Naive thymus-derived CD8-positive, alpha-beta T cell (primary cell): ENCODE measurements at regions not wholly inside any gene's neighbourhood (a gene's known extent, or its start where the extent isn't known, plus 50 kb on each side); places are given as distances from the start of the nearest gene placed in this dataset.
A peak's percentile ranks its signal among the peaks of the same experiment; 100 is the strongest.

Experiments
- ATAC-seq, 2 donors: fragments of 150-1000 bp; cut with Tn5 transposase in 1 of 2; sonication (Bioruptor Pico), chemical (Tn5 transposase) in 1 of 2; 1 replicate in 1 of 2; 2 replicates in 1 of 2; pipeline ENCODE4 v1.10.0; 2021; ENCODE audit warnings: mild to moderate bottlenecking in 2 of 2, moderate library complexity in 2 of 2
- POLR2A ChIA-PET: fragments of 350-600 bp; sonication (Branson Sonifier 250); formaldehyde crosslinking; loops from one replicate; lab custom pipeline; 2021; ENCODE audit warnings: antibody characterized with exemption; lab: Charles Lee
- DNase-seq, 10 donors: peaks; one replicate each; pipeline versions ENCODE4 v3.0.0 to v3.0.0-alpha.2; 2020 to 2022
- H3K27ac Mint-ChIP-seq, 10 donors: one replicate each; pipeline ENCODE4 v1.8.0; 2020 to 2022; ENCODE audit warnings: mild to moderate bottlenecking in 10 of 10, mixed read lengths in 10 of 10, moderate library complexity in 4 of 10, inconsistent platforms in 1 of 10
- H3K27me3 Mint-ChIP-seq, 5 donors: one replicate each; pipeline ENCODE4 v1.8.0; 2021 to 2022; ENCODE audit warnings: mixed read lengths in 5 of 5
- H3K36me3 Mint-ChIP-seq, 3 donors: one replicate each; pipeline ENCODE4 v1.8.0; 2020 to 2022; ENCODE audit warnings: mixed read lengths in 3 of 3, mild to moderate bottlenecking in 2 of 3, inconsistent platforms in 1 of 3
- H3K4me1 Mint-ChIP-seq, 4 donors: one replicate each; pipeline ENCODE4 v1.8.0; 2021 to 2022; ENCODE audit warnings: mixed read lengths in 4 of 4
- H3K4me3 Mint-ChIP-seq, 10 donors: one replicate each; pipeline ENCODE4 v1.8.0; 2020 to 2022; ENCODE audit warnings: mild to moderate bottlenecking in 10 of 10, mixed read lengths in 10 of 10, moderate library complexity in 6 of 10, inconsistent platforms in 1 of 10
- H3K9me3 Mint-ChIP-seq, 9 donors: one replicate each; pipeline ENCODE4 v1.8.0; 2020 to 2022; ENCODE audit warnings: mixed read lengths in 9 of 9, mild to moderate bottlenecking in 3 of 9, inconsistent platforms in 1 of 9, moderate library complexity in 1 of 9

GRCh38 chrX:131821945-131822622 lies 201.0 kb upstream of the STK26 start:
- H3K36me3 Mint-ChIP-seq: no peaks in the 10 kb centered on the region
- peak overlapping the region in 4 of 10 donors; percentile 94 to 98 (median 96) for H3K4me3 Mint-ChIP-seq
- DNase-seq (peak in 3 of 10 donors; percentile 91 to 92 (median 91)), ATAC-seq (no peak)
- no peaks in the 10 kb centered on the region for H3K27me3 Mint-ChIP-seq
- no peaks in the 10 kb centered on the region for H3K9me3 Mint-ChIP-seq
- peaks cover under 1 to 8% (median 3%) of the 10 kb centered on the region in 4 donors for H3K4me1 Mint-ChIP-seq
- H3K27ac Mint-ChIP-seq: peak overlapping the region in 5 of 10 donors; percentile 97 to 98 (median 98)
- POLR2A ChIA-PET: no interaction called here

- Mint-ChIP-seq H3K9me3 (no peaks in the 10 kb centered on the region), H3K27me3 (no peaks in the 10 kb centered on the region), H3K27ac (peak overlapping the region in 1 of 10 donors; percentile 34), H3K4me1 (peaks cover 4 to 28% (median 17%) of the 10 kb centered on the region in 4 donors), H3K4me3 (no peak overlapping the region), H3K36me3 (no peaks in the 10 kb centered on the region)
- DNase-seq (no peak), ATAC-seq (no peak)
- POLR2A ChIA-PET: no interaction called here
Measured at GRCh38 chrX:131826572-131826971, 196.5 kb upstream of the STK26 start.

GRCh38 chrX:131827935-131828334 lies 195.2 kb upstream of the STK26 start:
- ATAC-seq (peak; percentile 37 to 56), DNase-seq (peak in 7 of 10 donors; percentile 17 to 69 (median 45))
- Mint-ChIP-seq H3K4me1 (peaks cover 4 to 34% (median 22%) of the 10 kb centered on the region in 4 donors), H3K27ac (peak overlapping the region in 3 of 10 donors; percentile 3 to 68 (median 43)), H3K36me3 (no peaks in the 10 kb centered on the region), H3K27me3 (no peaks in the 10 kb centered on the region), H3K9me3 (no peaks in the 10 kb centered on the region), H3K4me3 (peak overlapping the region in 8 of 10 donors; percentile 15 to 72 (median 48))
- POLR2A ChIA-PET: no interaction called here

- Mint-ChIP-seq H3K9me3 (no peaks in the 10 kb centered on the region), H3K36me3 (no peaks in the 10 kb centered on the region), H3K27me3 (no peaks in the 10 kb centered on the region), H3K27ac (no peak overlapping the region), H3K4me1 (peaks cover 4 to 34% (median 22%) of the 10 kb centered on the region in 4 donors), H3K4me3 (peak overlapping the region in 3 of 10 donors; percentile 9 to 47 (median 20))
- DNase-seq: no peak
- POLR2A ChIA-PET: no interaction called here
- ATAC-seq: no peak
Measured at GRCh38 chrX:131828482-131828881, 194.6 kb upstream of the STK26 start.

GRCh38 chrX:131830400-131831184 lies 192.5 kb upstream of the STK26 start:
- POLR2A ChIA-PET: no interaction called here
- H3K27ac Mint-ChIP-seq: peak overlapping the region; percentile 45 to 88 (median 70)
- ATAC-seq (peak; percentile 54 to 67), DNase-seq (peak in 8 of 10 donors; percentile 31 to 78 (median 52))
- no peaks in the 10 kb centered on the region for H3K9me3 Mint-ChIP-seq
- no peaks in the 10 kb centered on the region for H3K36me3 Mint-ChIP-seq
- peak overlapping the region; percentile 22 to 82 (median 64) for H3K4me3 Mint-ChIP-seq
- no peaks in the 10 kb centered on the region for H3K27me3 Mint-ChIP-seq
- H3K4me1 Mint-ChIP-seq: peaks cover 4 to 34% (median 22%) of the 10 kb centered on the region in 4 donors

- peak overlapping the region in 8 of 10 donors; percentile 37 to 88 (median 68) for H3K27ac Mint-ChIP-seq
- no peak for DNase-seq
- no peaks in the 10 kb centered on the region for H3K9me3 Mint-ChIP-seq
- POLR2A ChIA-PET: no interaction called here
- no peaks in the 10 kb centered on the region for H3K36me3 Mint-ChIP-seq
- peaks cover 4 to 34% (median 22%) of the 10 kb centered on the region in 4 donors for H3K4me1 Mint-ChIP-seq
- peak overlapping the region in 9 of 10 donors; percentile 22 to 82 (median 63) for H3K4me3 Mint-ChIP-seq
- ATAC-seq: no peak
- H3K27me3 Mint-ChIP-seq: no peaks in the 10 kb centered on the region
Measured at GRCh38 chrX:131831185-131831520, 191.9 kb upstream of the STK26 start.

- no peaks in the 10 kb centered on the region for H3K36me3 Mint-ChIP-seq
- ATAC-seq (no peak), DNase-seq (no peak)
- no peaks in the 10 kb centered on the region for H3K27me3 Mint-ChIP-seq
- POLR2A ChIA-PET: no interaction called here
- no peaks in the 10 kb centered on the region for H3K9me3 Mint-ChIP-seq
- H3K4me1 Mint-ChIP-seq: peaks cover 0 to 10% (median 7%) of the 10 kb centered on the region in 4 donors
- H3K4me3 Mint-ChIP-seq: no peak overlapping the region
- H3K27ac Mint-ChIP-seq: no peak overlapping the region
Measured at GRCh38 chrX:131836161-131836560, 186.9 kb upstream of the STK26 start.

GRCh38 chrX:131837325-131837724 lies 185.8 kb upstream of the STK26 start:
- ATAC-seq: no peak
- POLR2A ChIA-PET: no interaction called here
- H3K4me3 Mint-ChIP-seq: no peak overlapping the region
- no peaks in the 10 kb centered on the region for H3K9me3 Mint-ChIP-seq
- H3K36me3 Mint-ChIP-seq: no peaks in the 10 kb centered on the region
- DNase-seq: no peak
- H3K27ac Mint-ChIP-seq: no peak overlapping the region
- H3K27me3 Mint-ChIP-seq: no peaks in the 10 kb centered on the region
- peaks cover 0 to 4% (median 1%) of the 10 kb centered on the region in 4 donors for H3K4me1 Mint-ChIP-seq

GRCh38 chrX:131840799-131841495 lies 182.2 kb upstream of the STK26 start:
- Mint-ChIP-seq H3K27me3 (no peaks in the 10 kb centered on the region), H3K27ac (peak overlapping the region in 1 of 10 donors; percentile 38), H3K9me3 (no peaks in the 10 kb centered on the region), H3K4me3 (no peak overlapping the region), H3K4me1 (peaks cover 0 to 4% (median 1%) of the 10 kb centered on the region in 4 donors), H3K36me3 (no peaks in the 10 kb centered on the region)
- DNase-seq (no peak), ATAC-seq (no peak)
- POLR2A ChIA-PET: no interaction called here

- no peaks in the 10 kb centered on the region for H3K9me3 Mint-ChIP-seq
- H3K27me3 Mint-ChIP-seq: no peaks in the 10 kb centered on the region
- no peaks in the 10 kb centered on the region for H3K36me3 Mint-ChIP-seq
- DNase-seq (peak in 8 of 10 donors; percentile 5 to 64 (median 44)), ATAC-seq (peak; percentile 50 to 64)
- peak overlapping the region in 1 of 10 donors; percentile 38 for H3K27ac Mint-ChIP-seq
- POLR2A ChIA-PET: no interaction called here
- peaks cover 0 to 4% (median 1%) of the 10 kb centered on the region in 4 donors for H3K4me1 Mint-ChIP-seq
- no peak overlapping the region for H3K4me3 Mint-ChIP-seq
Measured at GRCh38 chrX:131841496-131842437, 181.3 kb upstream of the STK26 start.

- POLR2A ChIA-PET: interaction anchor here (0.6 kb wide), 1 partner anchor 345 kb away, joined by 3 read pairs; no protein-coding TSS in a partner anchor
- H3K27ac Mint-ChIP-seq: peak overlapping the region in 1 of 10 donors; percentile 45
- H3K27me3 Mint-ChIP-seq: no peaks in the 10 kb centered on the region
- H3K4me3 Mint-ChIP-seq: no peak overlapping the region
- ATAC-seq: no peak
- H3K36me3 Mint-ChIP-seq: no peaks in the 10 kb centered on the region
- H3K4me1 Mint-ChIP-seq: peaks cover 0 to 4% (median 1%) of the 10 kb centered on the region in 4 donors
- DNase-seq: no peak
- no peaks in the 10 kb centered on the region for H3K9me3 Mint-ChIP-seq
Measured at GRCh38 chrX:131843987-131844386, 179.1 kb upstream of the STK26 start.

GRCh38 chrX:131845201-131845600 lies 177.9 kb upstream of the STK26 start:
- ATAC-seq (no peak), DNase-seq (no peak)
- POLR2A ChIA-PET: no interaction called here
- no peaks in the 10 kb centered on the region for H3K9me3 Mint-ChIP-seq
- H3K27me3 Mint-ChIP-seq: no peaks in the 10 kb centered on the region
- no peak overlapping the region for H3K4me3 Mint-ChIP-seq
- peaks cover 0 to 4% (median 1%) of the 10 kb centered on the region in 4 donors for H3K4me1 Mint-ChIP-seq
- H3K27ac Mint-ChIP-seq: no peak overlapping the region
- no peaks in the 10 kb centered on the region for H3K36me3 Mint-ChIP-seq
